HL-60/S4 treated with retinoic acid at 250 ng/mL for 4 days and 3 days (cell line): ENCODE measurements at regions not wholly inside any gene's neighbourhood (a gene's known extent, or its start where the extent isn't known, plus 50 kb on each side); places are given as distances from the start of the nearest gene placed in this dataset.
"Not testable (repeated sequence)": the region's sequence is repeated elsewhere in the genome, so short reads cannot be mapped to it uniquely, and the experiment has no call there.

Experiments
- in situ Hi-C: fragments of 300-500 bp; cut with MboI; formaldehyde crosslinking; loops from 2 replicates; pipeline ENCODE4 v1.7.0; 2022; ENCODE audit warnings: low sequenced_read_pairs

GRCh38 chr13:76630629-76631230 is 255.5 kb downstream of the KCTD12 start:
- in situ Hi-C loops = no loop called here

GRCh38 chr13:76622315-76623040 is 263.7 kb downstream of the KCTD12 start:
- in situ Hi-C loops = no loop called here

- in situ Hi-C loops = no loop called here
Observed at GRCh38 chr13:76621705-76622104, 264.5 kb downstream of the KCTD12 start.

- in situ Hi-C loops = no loop called here
Observed at GRCh38 chr13:76620036-76620435, 266.2 kb downstream of the KCTD12 start.

GRCh38 chr13:76619631-76620030 is 266.6 kb downstream of the KCTD12 start:
- in situ Hi-C loops = no loop called here

GRCh38 chr13:76610819-76611415 is 275.3 kb downstream of the KCTD12 start:
- in situ Hi-C loops = no loop called here

- in situ Hi-C loops = no loop called here
Observed at GRCh38 chr13:76609643-76610042, 276.6 kb downstream of the KCTD12 start.

GRCh38 chr13:76607866-76608265 is 278.3 kb downstream of the KCTD12 start:
- in situ Hi-C loops = no loop called here

- in situ Hi-C loops = no loop called here
Observed at GRCh38 chr13:76600081-76600480, 286.1 kb downstream of the KCTD12 start.

GRCh38 chr13:76597868-76598267 is 288.3 kb downstream of the KCTD12 start:
- in situ Hi-C loops = no loop called here

GRCh38 chr13:76596216-76596615 is 290.0 kb downstream of the KCTD12 start:
- in situ Hi-C loops = no loop called here

GRCh38 chr13:76594435-76594834 is 291.8 kb downstream of the KCTD12 start:
- in situ Hi-C loops = no loop called here

GRCh38 chr13:76586842-76587241 is 299.4 kb downstream of the KCTD12 start:
- in situ Hi-C loops = no loop called here

- in situ Hi-C loops = no loop called here
Observed at GRCh38 chr13:76579701-76580100, 306.5 kb downstream of the KCTD12 start.

GRCh38 chr13:76575634-76576033 is 310.6 kb downstream of the KCTD12 start:
- in situ Hi-C loops = not testable (repeated sequence)

GRCh38 chr13:76570510-76570971 is 315.7 kb downstream of the KCTD12 start:
- in situ Hi-C loops = no loop called here

- in situ Hi-C loops = no loop called here
Observed at GRCh38 chr13:76556627-76557026, 329.6 kb downstream of the KCTD12 start.

- in situ Hi-C loops = no loop called here
Observed at GRCh38 chr13:76552807-76553206, 333.4 kb downstream of the KCTD12 start.

- in situ Hi-C loops = no loop called here
Observed at GRCh38 chr13:76552041-76552772, 334.0 kb downstream of the KCTD12 start.

- in situ Hi-C loops = no loop called here
Observed at GRCh38 chr13:76542176-76542575, 344.0 kb downstream of the KCTD12 start.

- in situ Hi-C loops = no loop called here
Observed at GRCh38 chr13:76538004-76538403, 348.2 kb downstream of the KCTD12 start.
